Smooth muscle cell (in vitro differentiated cells): ENCODE measurements at regions not wholly inside any gene's neighbourhood (a gene's known extent, or its start where the extent isn't known, plus 50 kb on each side); places are given as distances from the start of the nearest gene placed in this dataset.

ENCODE experiments used
- DNase-seq: peaks from one replicate; lab custom pipeline; 2025; ENCODE audit not compliant: unreplicated experiment; lab: John Stamatoyannopoulos, UW
- H2AFZ ChIP-seq: fragments of 200-600 bp; sonication (generic); 2 replicates; pipeline ENCODE4 v1.6.0; 2016; ENCODE audit warnings: antibody characterized with exemption, low read depth, mild to moderate bottlenecking
- H3F3A ChIP-seq: fragments of 200-600 bp; sonication (generic); 2 replicates; pipeline ENCODE4 v1.6.0; 2017; ENCODE audit warnings: antibody characterized with exemption, low read depth
- H3K27ac ChIP-seq: fragments of 200-600 bp; sonication (generic); 2 replicates; pipeline ENCODE4 v1.5.1; 2016; ENCODE audit warnings: low read depth, mild to moderate bottlenecking
- H3K27me3 ChIP-seq: fragments of 200-600 bp; sonication (generic); 2 replicates; pipeline ENCODE4 v1.6.1; 2016; ENCODE audit warnings: low read depth, mild to moderate bottlenecking
- H3K36me3 ChIP-seq: fragments of 200-600 bp; sonication (generic); 2 replicates; pipeline ENCODE4 v1.5.1; 2016; ENCODE audit warnings: low read depth
- H3K4me1 ChIP-seq: fragments of 200-600 bp; sonication (generic); 2 replicates; pipeline ENCODE4 v1.5.1; 2016; ENCODE audit warnings: low read depth
- H3K4me2 ChIP-seq: fragments of 200-600 bp; sonication (generic); 2 replicates; pipeline ENCODE4 v1.6.0; 2016; ENCODE audit warnings: mild to moderate bottlenecking
- H3K4me3 ChIP-seq: fragments of 200-600 bp; sonication (generic); 2 replicates; pipeline ENCODE4 v1.5.1; 2016; ENCODE audit warnings: mild to moderate bottlenecking
- H3K79me2 ChIP-seq: fragments of 200-600 bp; sonication (generic); 2 replicates; pipeline ENCODE4 v1.6.0; 2016; ENCODE audit warnings: low read depth, mild to moderate bottlenecking
- H3K9ac ChIP-seq: fragments of 200-600 bp; sonication (generic); 2 replicates; pipeline ENCODE4 v1.6.0; 2016; ENCODE audit warnings: low read depth
- H3K9me3 ChIP-seq: fragments of 200-600 bp; sonication (generic); replicated peaks from 2 replicates; pipeline ENCODE4 v1.5.1; 2016; ENCODE audit warnings: low read depth
- H4K20me1 ChIP-seq: fragments of 200-600 bp; sonication (generic); 2 replicates; pipeline ENCODE4 v1.6.0; 2016; ENCODE audit warnings: low read depth
- WGBS: methylation state at CpG from one replicate; pipeline ENCODE4 v1.1.7; 2016; ENCODE audit warnings: low lambda C conversion rate; 5-methylcytosine and 5-hydroxymethylcytosine counted together
- TF ChIP-seq, protein P1 (sequence below): fragments of 200-600 bp; sonication (generic); IDR thresholded peaks from 2 replicates; pipeline ENCODE4 v1.5.1; 2017; ENCODE audit warnings: borderline replicate concordance, mild to moderate bottlenecking, antibody characterized with exemption; ENCODE audit not compliant: insufficient read depth, poor library complexity, severe bottlenecking

DNA sequence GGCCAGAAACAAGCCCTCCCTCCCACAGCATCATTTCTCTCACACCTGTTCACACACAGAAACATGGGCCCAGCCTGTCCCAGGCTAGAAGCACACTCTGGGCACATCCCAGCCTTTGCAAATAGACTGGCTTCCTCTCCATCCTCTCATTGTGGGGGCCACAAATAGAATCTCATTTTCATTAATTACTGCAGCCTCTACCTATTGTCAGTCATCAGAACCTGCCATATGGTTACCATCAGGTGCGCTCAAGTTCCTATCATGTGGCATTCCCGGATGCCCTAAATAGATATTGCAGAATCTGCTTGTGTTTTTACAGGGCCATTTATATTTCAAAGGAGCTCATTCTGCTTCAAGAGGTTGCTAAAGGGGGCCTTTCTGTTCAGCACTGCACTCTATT is 460.7 kb downstream of the BCL11A start:
- Histone ChIP-seq H3F3A (no peaks in the 10 kb centered on the region), H3K4me3 (no peak overlapping the region), H3K79me2 (no peaks in the 10 kb centered on the region), H3K4me2 (no peak overlapping the region), H3K4me1 (no peaks in the 10 kb centered on the region), H4K20me1 (no peaks in the 10 kb centered on the region), H3K9ac (no peak overlapping the region), H3K9me3 (no peaks in the 10 kb centered on the region), H3K27ac (no peak overlapping the region), H3K36me3 (no peaks in the 10 kb centered on the region), H3K27me3 (no peaks in the 10 kb centered on the region), H2AFZ (no peak overlapping the region)
- no peak for DNase-seq
- TF ChIP-seq, protein P1, sequence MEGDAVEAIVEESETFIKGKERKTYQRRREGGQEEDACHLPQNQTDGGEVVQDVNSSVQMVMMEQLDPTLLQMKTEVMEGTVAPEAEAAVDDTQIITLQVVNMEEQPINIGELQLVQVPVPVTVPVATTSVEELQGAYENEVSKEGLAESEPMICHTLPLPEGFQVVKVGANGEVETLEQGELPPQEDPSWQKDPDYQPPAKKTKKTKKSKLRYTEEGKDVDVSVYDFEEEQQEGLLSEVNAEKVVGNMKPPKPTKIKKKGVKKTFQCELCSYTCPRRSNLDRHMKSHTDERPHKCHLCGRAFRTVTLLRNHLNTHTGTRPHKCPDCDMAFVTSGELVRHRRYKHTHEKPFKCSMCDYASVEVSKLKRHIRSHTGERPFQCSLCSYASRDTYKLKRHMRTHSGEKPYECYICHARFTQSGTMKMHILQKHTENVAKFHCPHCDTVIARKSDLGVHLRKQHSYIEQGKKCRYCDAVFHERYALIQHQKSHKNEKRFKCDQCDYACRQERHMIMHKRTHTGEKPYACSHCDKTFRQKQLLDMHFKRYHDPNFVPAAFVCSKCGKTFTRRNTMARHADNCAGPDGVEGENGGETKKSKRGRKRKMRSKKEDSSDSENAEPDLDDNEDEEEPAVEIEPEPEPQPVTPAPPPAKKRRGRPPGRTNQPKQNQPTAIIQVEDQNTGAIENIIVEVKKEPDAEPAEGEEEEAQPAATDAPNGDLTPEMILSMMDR = no peak
- WGBS = 97% methylated on average over 2 of the region's 2 CpGs

DNA sequence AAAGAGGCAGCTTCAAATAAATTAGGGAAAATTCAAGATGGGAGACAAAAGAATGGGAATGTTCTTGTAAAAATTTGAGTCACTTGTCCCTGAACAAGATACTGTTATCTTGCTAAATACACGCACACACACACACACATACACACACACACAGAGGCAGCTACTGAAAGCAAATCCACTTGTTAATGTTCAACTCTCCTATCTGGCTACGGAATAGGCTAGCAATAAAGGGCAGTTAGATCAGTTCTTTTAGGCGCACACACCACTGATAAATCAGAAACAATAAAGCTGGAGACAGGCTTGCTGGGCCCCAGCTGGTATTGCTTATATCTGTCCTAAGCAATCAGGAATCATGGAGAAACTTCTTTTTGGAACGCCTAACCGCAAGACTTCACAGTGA is 461.6 kb downstream of the BCL11A start:
- Histone ChIP-seq H3K79me2 (no peaks in the 10 kb centered on the region), H3K4me1 (no peaks in the 10 kb centered on the region), H3K36me3 (no peaks in the 10 kb centered on the region), H3K27ac (no peak overlapping the region), H4K20me1 (no peaks in the 10 kb centered on the region), H3K9me3 (no peaks in the 10 kb centered on the region), H3F3A (no peaks in the 10 kb centered on the region), H3K4me3 (no peak overlapping the region), H2AFZ (no peak overlapping the region), H3K4me2 (no peak overlapping the region), H3K27me3 (no peaks in the 10 kb centered on the region), H3K9ac (no peak overlapping the region)
- WGBS = 77% methylated on average over 5 of the region's 5 CpGs
- TF ChIP-seq, protein P1 = no peak
- DNase-seq = no peak

DNA sequence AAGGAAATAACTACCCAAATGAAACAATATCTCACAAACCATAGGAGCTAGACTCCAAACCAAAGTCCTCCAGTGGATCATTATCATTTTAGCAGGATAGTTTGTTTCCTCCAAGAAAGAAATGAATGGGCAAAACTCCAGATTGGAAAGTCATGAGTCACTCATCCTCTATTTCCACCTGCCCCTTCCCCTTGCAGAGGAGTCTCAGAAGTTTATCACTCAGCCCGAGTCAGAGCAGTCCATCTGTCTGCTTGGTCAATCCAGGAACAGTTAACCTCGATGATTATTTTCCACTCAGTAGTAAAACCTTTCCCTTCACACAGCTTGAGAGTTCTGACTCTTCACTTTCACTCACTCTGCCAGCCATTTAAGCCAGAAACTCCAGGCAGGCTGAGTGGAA is 462.2 kb downstream of the BCL11A start:
- no peaks in the 10 kb centered on the region for H3K36me3 ChIP-seq
- no peak overlapping the region for H3K27ac ChIP-seq
- H3K4me3 ChIP-seq = no peak overlapping the region
- H3K9ac ChIP-seq = no peak overlapping the region
- no peaks in the 10 kb centered on the region for H3K4me1 ChIP-seq
- TF ChIP-seq, protein P1 = no peak
- H4K20me1 ChIP-seq = no peaks in the 10 kb centered on the region
- 23% methylated on average over 2 of the region's 2 CpGs for WGBS
- no peaks in the 10 kb centered on the region for H3F3A ChIP-seq
- H3K9me3 ChIP-seq = no peaks in the 10 kb centered on the region
- no peak overlapping the region for H3K4me2 ChIP-seq
- no peak overlapping the region for H2AFZ ChIP-seq
- no peak for DNase-seq
- H3K79me2 ChIP-seq = no peaks in the 10 kb centered on the region
- H3K27me3 ChIP-seq = no peaks in the 10 kb centered on the region

- TF ChIP-seq, protein P1 = no peak
- H3K9ac ChIP-seq = no peak overlapping the region
- no peaks in the 10 kb centered on the region for H3F3A ChIP-seq
- H3K27me3 ChIP-seq = no peaks in the 10 kb centered on the region
- no peaks in the 10 kb centered on the region for H3K79me2 ChIP-seq
- no peaks in the 10 kb centered on the region for H3K9me3 ChIP-seq
- no peak overlapping the region for H3K27ac ChIP-seq
- H2AFZ ChIP-seq = no peak overlapping the region
- no peak overlapping the region for H3K4me2 ChIP-seq
- no peaks in the 10 kb centered on the region for H3K4me1 ChIP-seq
- DNase-seq = no peak
- no peaks in the 10 kb centered on the region for H3K36me3 ChIP-seq
- WGBS = 100% methylated on average over 2 of the region's 2 CpGs
- H3K4me3 ChIP-seq = no peak overlapping the region
- no peaks in the 10 kb centered on the region for H4K20me1 ChIP-seq
Measured at GRCh38 chr2:60079562-60079961, 473.9 kb downstream of the BCL11A start.
